Activated effector memory CD4-positive, alpha-beta T cell treated with Interleukin-2 at 50 U/mL for 16 hours (primary cell): ENCODE measurements at regions not wholly inside any gene's neighbourhood (a gene's known extent, or its start where the extent isn't known, plus 50 kb on each side); places are given as distances from the start of the nearest gene placed in this dataset.
"Not testable (repeated sequence)": the region's sequence is repeated elsewhere in the genome, so short reads cannot be mapped to it uniquely, and the experiment has no call there.

ENCODE experiments used
- DNase-seq: peaks from one replicate; pipeline ENCODE4 v3.0.0-alpha.2; 2020

DNA sequence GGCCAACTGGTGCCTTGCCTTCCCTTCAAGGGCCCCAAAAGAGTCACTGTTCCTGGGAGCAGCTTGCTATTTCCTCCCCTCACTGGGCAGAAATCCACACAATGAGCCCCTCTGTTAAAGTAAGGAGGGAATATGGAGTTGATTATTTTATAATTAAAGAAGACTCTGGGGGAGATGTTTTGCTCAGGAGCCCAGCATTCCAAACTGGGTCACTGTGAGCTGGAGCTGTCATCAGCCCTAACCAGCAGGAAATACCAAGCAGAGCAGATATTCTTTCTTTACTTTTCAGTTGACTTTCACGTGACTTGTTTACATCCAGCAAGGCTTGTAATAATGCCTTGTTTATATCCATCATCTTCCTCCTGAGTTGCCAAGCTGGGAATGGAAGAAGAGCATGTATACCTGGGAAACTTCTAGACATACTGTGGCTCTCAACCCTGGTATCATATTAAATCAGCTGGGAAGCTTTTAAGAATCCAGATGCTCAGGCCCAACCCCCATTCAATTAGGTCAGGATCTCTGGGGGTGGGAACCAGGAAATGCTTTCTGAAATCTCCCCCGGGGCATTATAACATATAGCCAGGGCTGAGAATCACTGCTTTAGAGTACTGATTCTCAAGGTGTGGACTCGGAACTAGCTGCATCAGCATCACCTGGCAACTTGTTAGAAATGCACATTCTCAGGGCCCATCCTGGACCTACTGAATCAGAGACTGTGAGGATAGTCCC is 175.6 kb upstream of the MYLIP start:
- no peak for DNase-seq

DNA sequence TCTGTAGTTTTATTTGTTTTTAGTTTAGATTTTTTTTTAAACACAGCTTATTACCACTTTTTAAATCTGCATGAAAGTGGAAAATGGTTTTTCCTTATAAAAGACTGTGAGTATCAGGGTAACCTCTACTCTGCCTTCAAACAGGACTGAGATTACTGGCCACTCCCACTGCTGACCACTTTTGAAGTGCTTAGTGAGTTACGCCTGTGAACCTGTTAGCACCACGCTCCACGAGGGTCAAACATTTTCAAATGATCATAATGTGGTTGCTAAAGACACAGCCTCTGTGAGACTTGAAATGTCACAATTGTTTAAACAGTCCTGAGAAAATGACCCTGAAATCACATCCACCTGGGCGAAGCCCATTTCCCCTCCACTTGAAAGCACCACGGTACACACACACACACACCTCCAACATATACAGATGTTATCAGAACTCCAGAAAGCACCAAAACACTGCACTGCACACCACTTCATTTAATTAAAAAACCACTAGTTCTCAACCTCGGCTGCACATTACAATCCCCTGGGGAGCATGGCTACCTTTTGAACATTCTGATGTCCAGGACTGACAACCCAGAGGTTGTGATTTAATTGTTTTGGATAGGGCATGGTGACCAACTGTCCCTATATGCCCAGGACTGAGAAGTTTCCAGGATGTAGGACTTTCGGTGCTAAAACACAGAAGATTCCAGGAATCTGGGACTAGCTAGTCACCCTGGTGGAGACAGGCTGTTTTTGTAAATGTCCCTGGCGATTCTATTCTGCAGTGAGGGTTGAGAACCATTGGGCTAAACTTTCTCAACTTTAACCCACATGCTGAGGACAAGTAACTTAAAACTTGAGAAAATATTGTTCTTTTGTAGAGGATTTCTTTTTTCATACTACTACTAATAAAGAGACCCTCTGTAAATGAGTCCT is 176.4 kb upstream of the MYLIP start:
- no peak for DNase-seq

DNA sequence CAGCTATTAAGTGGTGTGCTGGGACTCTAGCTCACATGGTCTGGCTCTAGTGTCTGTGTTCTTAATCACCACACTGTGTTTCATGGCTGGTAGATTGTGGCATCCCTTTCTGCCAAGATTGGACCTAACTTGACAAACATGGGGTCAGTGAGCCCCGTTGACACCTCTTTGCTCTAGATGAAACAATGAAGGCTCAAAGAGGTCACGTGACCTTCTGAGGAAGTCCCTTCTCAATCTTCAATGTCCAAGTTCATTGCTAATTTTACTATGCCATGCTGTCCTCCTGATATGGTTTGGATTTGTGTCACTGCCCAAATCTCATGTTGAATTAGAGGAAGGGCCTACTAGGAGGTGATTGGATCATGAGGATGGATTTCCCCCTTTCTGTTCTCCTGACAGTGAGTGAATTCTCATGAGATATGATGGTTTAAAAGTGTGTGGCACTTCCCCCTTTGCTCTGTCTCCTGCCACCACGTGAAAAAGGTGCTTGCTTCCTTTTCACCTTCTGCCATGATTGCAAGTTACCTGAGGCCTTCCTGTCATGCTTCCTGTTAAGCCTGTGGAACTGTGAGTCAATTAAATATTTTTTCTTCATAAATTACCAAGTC is 177.8 kb upstream of the MYLIP start:
- DNase-seq = no peak

DNA sequence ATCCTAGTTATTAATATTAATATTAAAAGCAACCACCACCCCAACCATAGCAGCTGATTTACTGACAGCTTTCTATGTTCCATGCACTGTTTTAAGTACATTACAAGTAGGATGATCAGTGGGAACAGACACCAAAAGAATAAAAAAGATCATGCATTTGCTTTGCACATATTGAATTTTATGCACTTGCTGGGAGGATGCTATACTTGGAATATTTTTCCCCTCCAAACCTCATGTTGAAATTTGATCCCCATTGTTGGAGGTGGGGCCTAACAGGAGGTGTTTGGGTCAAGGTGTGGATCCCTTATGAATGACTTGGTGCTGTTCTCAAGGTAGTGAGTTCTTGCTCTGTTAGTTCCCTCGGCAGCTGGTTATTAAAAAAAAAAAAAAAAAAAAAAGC is 178.9 kb upstream of the MYLIP start:
- DNase-seq = no peak

DNA sequence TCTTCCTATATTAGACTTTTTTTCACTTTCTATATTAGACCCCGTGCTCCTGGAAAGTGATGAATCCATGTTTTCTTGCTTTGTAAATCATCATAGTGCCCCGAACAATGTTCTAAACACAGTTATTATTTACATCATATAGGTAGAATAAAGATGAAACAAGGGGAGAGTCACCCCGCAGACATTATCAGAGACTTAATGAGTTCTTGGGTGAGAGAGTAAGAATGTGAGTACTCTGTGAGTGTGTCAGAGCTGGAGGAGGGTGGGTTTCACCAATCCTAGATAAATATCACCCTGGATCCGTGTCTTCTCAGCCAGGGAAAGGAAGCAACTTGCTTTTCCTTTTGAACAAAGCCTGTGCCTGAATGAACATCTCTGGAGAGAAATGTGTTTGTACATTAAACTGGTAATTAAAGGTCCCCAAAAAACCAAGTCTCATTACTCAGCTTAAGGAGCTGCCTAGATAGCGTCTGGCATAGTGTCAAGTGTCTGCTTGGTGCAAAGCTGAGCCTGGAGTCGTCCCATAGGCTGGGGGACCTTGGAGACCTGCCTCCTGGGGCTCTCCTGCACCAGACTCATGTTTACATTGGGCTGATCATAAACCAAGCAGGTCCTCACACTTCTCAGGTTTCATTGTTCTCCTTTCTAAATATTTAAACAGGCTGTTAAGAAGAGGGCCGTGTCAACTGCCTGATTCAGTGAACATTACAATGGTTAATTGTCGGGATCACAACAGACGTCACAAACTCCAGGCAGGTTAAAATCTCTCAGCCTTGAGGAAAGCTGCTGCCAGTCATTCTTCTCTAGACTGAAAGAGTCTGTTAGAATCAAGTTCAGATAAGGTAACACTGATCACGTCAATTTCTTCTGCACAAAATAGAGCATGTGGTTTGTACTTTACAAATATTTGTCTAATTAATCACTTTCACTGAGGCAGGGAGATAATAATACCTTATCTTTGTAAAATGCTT is 179.7 kb upstream of the MYLIP start:
- DNase-seq = no peak

DNA sequence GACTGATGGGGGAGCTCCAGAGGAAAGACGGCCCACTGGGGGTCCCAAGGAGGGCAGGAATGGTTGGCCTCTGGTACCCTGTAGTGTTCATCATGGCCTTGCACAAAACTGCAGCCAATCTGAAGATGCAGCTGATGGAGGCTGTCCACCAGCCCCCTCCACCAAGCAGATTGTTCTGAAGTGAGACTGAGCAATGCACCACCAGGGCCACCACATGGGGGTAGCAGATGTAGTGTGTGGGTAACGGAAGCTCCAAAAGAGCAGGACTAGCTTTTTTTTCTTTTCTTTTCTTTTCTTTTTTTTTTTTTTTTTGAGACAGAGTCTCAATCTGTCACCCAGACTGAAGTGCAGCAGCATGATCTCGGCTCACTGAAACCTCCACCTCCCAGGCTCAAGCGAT is 181.0 kb upstream of the MYLIP start:
- DNase-seq = no peak

DNA sequence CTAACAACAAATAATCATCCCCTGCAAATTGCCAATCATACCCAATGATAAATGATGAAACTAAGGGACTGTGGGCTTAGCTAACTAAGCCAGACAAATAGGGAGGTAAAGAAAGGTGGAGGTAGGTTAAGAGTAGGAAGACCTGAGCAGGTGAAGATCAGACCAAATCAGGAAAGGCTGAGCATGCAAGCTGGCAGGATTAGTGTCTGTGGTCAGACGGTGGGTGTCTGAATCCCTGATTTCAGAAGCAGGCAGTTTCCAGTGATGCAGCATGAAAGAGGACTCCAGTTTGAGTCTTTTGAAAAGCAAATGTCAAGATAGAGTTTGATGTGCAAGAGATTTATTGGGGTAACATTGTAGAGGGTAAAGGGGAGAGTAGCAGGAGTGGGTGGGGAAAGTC is 181.4 kb upstream of the MYLIP start:
- DNase-seq = no peak

GRCh38 chr6:15946701-15947385 is 182.0 kb upstream of the MYLIP start:
- DNase-seq = no peak

- no peak for DNase-seq
Measured at GRCh38 chr6:15945593-15946159, 183.2 kb upstream of the MYLIP start.

GRCh38 chr6:15943423-15943822 is 185.5 kb upstream of the MYLIP start:
- DNase-seq = no peak

DNA sequence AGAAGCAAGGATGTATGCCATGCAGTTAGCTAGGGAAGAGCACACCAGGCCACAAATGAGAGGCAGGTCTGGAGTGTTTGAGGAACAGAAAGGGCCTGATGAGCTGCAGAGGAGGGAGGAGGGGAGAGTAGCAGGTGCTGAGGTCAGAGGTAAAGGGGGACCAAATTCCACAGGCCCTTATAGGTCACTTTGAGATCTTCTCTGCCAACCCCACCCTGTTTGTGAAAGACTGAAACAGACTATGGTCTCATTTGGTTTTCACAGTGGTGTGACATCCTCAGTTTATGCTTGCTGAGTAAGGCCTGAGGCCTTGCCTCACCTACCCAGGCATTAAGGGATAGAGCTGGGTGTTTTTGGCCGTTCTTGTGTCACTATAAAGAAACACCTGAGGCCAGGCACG is 187.7 kb upstream of the MYLIP start:
- no peak for DNase-seq

GRCh38 chr6:15938107-15938506 is 190.8 kb upstream of the MYLIP start:
- DNase-seq = no peak

GRCh38 chr6:15937602-15938001 is 191.3 kb upstream of the MYLIP start:
- DNase-seq = no peak

GRCh38 chr6:15936503-15936902 is 192.4 kb upstream of the MYLIP start:
- no peak for DNase-seq

DNA sequence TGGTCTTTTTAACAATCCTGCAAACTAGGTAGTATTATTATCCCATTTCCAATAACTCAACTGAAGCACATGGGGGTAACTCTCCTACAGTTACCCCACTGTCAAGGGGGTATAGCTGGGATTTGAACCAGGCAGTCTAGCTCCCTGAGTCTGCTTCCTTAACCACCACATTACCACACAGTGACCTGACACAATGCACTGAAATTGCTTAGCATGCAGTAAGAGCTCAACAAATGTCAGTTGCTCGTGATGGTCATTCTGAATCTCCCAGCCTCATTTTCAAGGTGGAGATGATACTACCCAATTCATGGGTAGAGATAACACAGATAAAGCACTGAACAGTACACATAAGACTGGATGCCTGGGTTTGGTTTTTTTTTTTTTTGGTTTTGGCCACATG is 193.2 kb upstream of the MYLIP start:
- DNase-seq = no peak

DNA sequence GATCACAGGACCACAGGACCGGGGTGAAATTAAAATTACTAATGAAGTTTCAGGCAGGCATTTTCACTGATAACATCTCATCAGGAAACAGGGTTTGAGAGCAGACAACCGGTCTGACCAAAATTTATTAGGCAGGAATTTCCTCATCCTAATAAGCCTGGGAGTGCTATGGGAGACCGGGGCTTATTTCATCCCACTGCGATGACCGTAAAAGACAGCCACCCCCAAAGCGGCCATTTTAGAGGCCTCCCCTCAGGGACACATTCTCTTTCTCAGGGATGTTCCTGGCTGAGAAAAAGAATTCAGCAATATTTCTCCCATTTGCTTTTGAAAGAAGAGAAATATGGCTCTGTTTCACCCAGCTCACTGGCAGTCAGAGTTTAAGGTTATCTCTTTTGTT is 197.2 kb upstream of the MYLIP start:
- not testable (repeated sequence) for DNase-seq

- DNase-seq = no peak
Measured at GRCh38 chr6:15930207-15930606, 198.7 kb upstream of the MYLIP start.

DNA sequence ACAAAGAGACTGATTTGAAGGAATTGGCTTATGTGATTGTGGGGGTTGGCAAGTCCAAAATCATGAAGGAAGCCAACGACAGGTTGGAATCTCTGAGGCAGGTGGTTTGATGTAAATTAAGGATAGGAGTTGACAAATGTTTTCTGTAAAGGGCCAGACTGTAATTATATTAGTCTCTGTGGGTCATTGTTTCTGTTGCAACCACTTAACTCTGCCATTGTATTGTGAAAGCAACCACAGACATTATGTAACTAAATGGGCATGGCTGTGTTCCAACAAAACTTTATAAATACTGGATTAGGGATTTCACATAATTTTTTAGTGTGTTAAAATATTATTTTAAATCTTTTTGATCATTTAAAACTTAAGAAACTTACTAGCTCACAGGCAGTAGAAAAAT is 199.2 kb upstream of the MYLIP start:
- DNase-seq = no peak

GRCh38 chr6:15927531-15928225 is 201.2 kb upstream of the MYLIP start:
- no peak for DNase-seq

DNA sequence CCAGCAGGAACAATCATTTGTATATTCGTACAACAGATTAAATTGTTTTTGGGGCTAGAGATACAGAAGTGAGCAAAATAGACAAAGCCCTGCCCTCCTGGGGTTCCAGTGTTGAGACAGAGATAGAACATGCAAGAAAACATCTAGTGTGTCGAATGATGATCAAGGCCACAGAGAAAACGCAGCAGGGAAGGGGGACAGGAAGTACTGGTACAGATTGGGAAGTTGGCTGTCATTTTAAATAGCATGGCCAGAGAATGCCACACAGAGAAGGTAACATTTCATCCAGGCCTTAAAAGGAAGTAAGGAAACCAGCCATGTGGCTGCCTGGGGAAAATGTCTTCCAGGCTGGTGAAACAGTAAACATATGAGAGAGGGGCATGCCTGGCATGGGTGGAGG is 202.6 kb upstream of the MYLIP start:
- no peak for DNase-seq

DNA sequence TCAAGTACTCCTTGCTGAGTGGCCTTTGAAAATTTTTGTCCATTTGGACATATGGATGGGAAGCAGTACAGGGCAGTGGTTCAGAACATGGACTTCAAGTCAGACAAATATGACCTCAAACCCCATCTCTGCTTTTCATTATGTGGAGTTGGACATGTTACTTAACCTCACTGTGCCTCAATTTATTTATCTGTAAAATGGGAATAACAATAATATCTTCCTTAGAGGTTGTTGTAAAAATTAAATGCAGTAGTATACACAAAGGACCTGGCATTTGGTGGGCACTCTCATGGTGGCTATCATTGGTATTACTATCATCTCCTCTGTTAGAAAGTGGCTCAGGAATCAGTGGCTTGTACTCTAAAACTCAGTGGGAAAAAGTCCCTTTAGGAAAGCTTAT is 204.0 kb upstream of the MYLIP start:
- no peak for DNase-seq
